Loucy (cell line): ENCODE measurements at regions not wholly inside any gene's neighbourhood (a gene's known extent, or its start where the extent isn't known, plus 50 kb on each side); places are given as distances from the start of the nearest gene placed in this dataset.

ENCODE experiments used
- CTCF ChIP-seq: fragments of 200-600 bp; sonication (generic); conservative IDR thresholded peaks from 2 replicates; pipeline ENCODE4 v1.5.1; 2014; ENCODE audit warnings: mild to moderate bottlenecking, antibody characterized with exemption, low read length
- EZH2phosphoT487 ChIP-seq: fragments of 200-600 bp; IDR thresholded peaks from 2 replicates; pipeline ENCODE4 v1.6.1; 2018; ENCODE audit warnings: antibody characterized with exemption, mild to moderate bottlenecking, moderate library complexity, borderline replicate concordance

- TF ChIP-seq CTCF = no peak
- TF ChIP-seq EZH2phosphoT487 = no peak
Observed at GRCh38 chr5:17891881-17892280, 257.6 kb downstream of the TAF11L14 start.
